Uterus (tissue), 3 donors: ENCODE measurements at regions not wholly inside any gene's neighbourhood (a gene's known extent, or its start where the extent isn't known, plus 50 kb on each side); places are given as distances from the start of the nearest gene placed in this dataset.

Source experiments
- DNase-seq, 2 donors: peaks; one replicate each; pipeline ENCODE4 v3.0.0-alpha.2; 2019 to 2020
- H3K27ac ChIP-seq, 2 donors: fragments of 200-600 bp; sonication (generic); 1 replicate in 1 of 2; 2 replicates in 1 of 2; pipeline ENCODE4 v1.5.1; 2016 to 2018
- H3K27me3 ChIP-seq, 2 donors: fragments of 200-600 bp; sonication (generic); one replicate each; pipeline ENCODE4 v1.5.1; 2018 to 2019; ENCODE audit warnings: control low read depth in 1 of 2
- H3K36me3 ChIP-seq, 2 donors: fragments of 200-600 bp; sonication (generic); one replicate each; pipeline ENCODE4 v1.5.1; 2019; ENCODE audit warnings: control low read depth in 1 of 2
- H3K4me1 ChIP-seq, 2 donors: fragments of 200-600 bp; sonication (generic); one replicate each; pipeline ENCODE4 v1.5.1; 2018 to 2019; ENCODE audit warnings: control low read depth in 1 of 2
- H3K4me3 ChIP-seq, 2 donors: fragments of 200-600 bp; sonication (generic); 1 replicate in 1 of 2; 2 replicates in 1 of 2; pipeline ENCODE4 v1.5.1; 2018 to 2019; ENCODE audit warnings: mild to moderate bottlenecking in 1 of 2
- H3K9me3 ChIP-seq, 2 donors: fragments of 200-600 bp; sonication (generic); one replicate each; pipeline ENCODE4 v1.5.1; 2019; ENCODE audit warnings: control low read depth in 1 of 2
- POLR2A ChIP-seq, 2 donors: fragments of 450-650 bp; IDR thresholded peaks; one replicate each; pipeline ENCODE4 v1.6.1; 2016; ENCODE audit warnings: antibody characterized with exemption in 2 of 2, mild to moderate bottlenecking in 1 of 2, moderate library complexity in 1 of 2
- intact Hi-C: fragments of 100-400 bp; cut with DNase I; formaldehyde crosslinking; loops from one replicate; pipeline ENCODE4 v1.15.1; 2023; ENCODE audit warnings: low total_unique reads
- TF ChIP-seq, protein P1 (sequence below), 4 experiments: fragments of 200-600 bp in 2 of 4; fragments of 450-650 bp in 2 of 4; sonication (generic) in 2 of 4; IDR thresholded peaks; one replicate each; pipeline ENCODE4 v1.5.1; 2016 to 2019; ENCODE audit warnings: antibody characterized with exemption in 4 of 4, mild to moderate bottlenecking in 2 of 4, moderate library complexity in 1 of 4
- donor health status: DM: yes; HTN: yes; CAD: no.

DNA sequence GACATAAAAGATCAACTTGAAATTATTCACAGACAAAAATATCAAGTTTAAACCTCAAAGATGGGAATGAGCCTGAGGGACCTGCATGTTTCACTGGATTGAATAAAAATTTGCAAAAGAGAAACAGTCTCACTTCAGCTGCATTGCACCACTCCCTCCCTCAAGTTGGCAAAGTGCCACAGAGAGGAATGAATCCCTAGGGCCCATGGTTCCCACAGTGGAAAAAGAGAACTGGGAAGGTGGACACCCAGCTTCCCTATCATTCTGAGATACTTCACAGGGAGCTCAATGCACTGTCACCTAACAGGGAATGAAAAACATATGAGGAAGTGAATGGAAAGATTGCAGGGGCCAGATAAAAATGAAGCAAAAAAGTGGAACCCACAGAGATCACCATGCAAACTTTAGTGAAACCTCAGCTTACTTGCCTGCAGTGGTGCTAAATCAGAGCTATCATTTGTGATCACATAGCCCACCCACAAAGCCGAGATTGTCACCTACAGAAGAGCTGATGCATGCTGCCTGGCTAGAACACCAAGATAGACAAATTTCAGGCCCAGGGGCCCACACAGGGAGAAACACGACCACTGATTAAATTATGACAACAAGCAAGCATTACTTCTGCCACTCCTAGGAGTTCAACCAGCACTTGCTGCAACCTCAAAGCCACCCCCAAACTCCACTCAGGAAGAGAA is 911.3 kb downstream of the LRFN5 start:
- H3K9me3 ChIP-seq: no peaks in the 10 kb centered on the region
- H3K27me3 ChIP-seq: no peaks in the 10 kb centered on the region
- intact Hi-C loops: no loop called here
- no peak overlapping the region for H3K27ac ChIP-seq
- TF ChIP-seq POLR2A (IDR thresholded peaks at IDR 0.05): no peak
- TF ChIP-seq, protein P1, sequence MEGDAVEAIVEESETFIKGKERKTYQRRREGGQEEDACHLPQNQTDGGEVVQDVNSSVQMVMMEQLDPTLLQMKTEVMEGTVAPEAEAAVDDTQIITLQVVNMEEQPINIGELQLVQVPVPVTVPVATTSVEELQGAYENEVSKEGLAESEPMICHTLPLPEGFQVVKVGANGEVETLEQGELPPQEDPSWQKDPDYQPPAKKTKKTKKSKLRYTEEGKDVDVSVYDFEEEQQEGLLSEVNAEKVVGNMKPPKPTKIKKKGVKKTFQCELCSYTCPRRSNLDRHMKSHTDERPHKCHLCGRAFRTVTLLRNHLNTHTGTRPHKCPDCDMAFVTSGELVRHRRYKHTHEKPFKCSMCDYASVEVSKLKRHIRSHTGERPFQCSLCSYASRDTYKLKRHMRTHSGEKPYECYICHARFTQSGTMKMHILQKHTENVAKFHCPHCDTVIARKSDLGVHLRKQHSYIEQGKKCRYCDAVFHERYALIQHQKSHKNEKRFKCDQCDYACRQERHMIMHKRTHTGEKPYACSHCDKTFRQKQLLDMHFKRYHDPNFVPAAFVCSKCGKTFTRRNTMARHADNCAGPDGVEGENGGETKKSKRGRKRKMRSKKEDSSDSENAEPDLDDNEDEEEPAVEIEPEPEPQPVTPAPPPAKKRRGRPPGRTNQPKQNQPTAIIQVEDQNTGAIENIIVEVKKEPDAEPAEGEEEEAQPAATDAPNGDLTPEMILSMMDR (IDR thresholded peaks at IDR 0.05): no peak
- no peaks in the 10 kb centered on the region for H3K4me1 ChIP-seq
- no peak overlapping the region for H3K4me3 ChIP-seq
- no peaks in the 10 kb centered on the region for H3K36me3 ChIP-seq
- DNase-seq: no peak

- no peak for DNase-seq
- H3K27ac ChIP-seq: no peak overlapping the region
- H3K27me3 ChIP-seq: no peaks in the 10 kb centered on the region
- H3K9me3 ChIP-seq: no peaks in the 10 kb centered on the region
- no peaks in the 10 kb centered on the region for H3K36me3 ChIP-seq
- TF ChIP-seq, protein P1 (IDR thresholded peaks at IDR 0.05): no peak
- TF ChIP-seq POLR2A (IDR thresholded peaks at IDR 0.05): no peak
- no peak overlapping the region for H3K4me3 ChIP-seq
- no peaks in the 10 kb centered on the region for H3K4me1 ChIP-seq
- intact Hi-C loops: no loop called here
These were observed 907.2 kb downstream of the LRFN5 start for GRCh38 chr14:42513837-42514236.

GRCh38 chr14:42510071-42510470 is 903.4 kb downstream of the LRFN5 start:
- H3K4me3 ChIP-seq: no peak overlapping the region
- H3K27ac ChIP-seq: no peak overlapping the region
- DNase-seq: no peak
- H3K4me1 ChIP-seq: no peaks in the 10 kb centered on the region
- no peaks in the 10 kb centered on the region for H3K36me3 ChIP-seq
- no peaks in the 10 kb centered on the region for H3K27me3 ChIP-seq
- no peaks in the 10 kb centered on the region for H3K9me3 ChIP-seq
- TF ChIP-seq, protein P1 (IDR thresholded peaks at IDR 0.05): no peak
- no peak for TF ChIP-seq POLR2A (IDR thresholded peaks at IDR 0.05)
- intact Hi-C loops: no loop called here

DNA sequence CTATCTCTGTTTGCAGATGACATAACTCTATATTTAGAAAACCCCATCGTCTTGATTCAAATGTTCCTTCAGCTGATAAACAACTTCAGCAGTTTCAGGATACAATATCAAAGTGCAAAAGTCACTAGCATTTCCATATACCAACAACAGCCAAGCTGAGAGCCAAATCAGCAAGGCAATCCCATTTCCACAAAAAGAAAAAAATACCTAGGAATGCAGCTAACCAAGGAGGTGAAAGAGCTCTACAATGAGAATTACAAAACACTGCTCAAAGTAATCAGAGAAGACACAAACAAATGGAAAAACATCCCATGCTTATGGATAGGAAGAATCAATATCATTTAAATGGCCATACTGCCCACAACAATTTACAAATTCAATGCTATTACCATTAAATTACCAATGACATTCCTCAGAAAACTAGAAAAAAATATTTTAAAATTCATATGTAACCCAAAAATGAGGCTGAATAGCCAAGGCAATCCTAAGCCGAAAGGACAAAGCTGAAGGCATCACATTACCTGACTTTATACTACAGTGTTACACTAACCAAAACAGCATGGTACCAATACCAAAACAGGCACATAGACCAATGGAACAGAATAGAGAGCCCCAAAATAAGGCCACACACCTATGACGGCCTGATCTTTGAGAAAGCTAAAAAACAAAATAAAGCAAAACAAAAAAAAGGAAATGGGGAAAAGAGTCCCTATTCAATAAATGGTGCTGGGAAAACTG is 901.7 kb downstream of the LRFN5 start:
- DNase-seq: no peak
- Histone ChIP-seq H3K36me3 (no peaks in the 10 kb centered on the region), H3K4me1 (no peaks in the 10 kb centered on the region), H3K27me3 (no peaks in the 10 kb centered on the region), H3K9me3 (no peaks in the 10 kb centered on the region), H3K27ac (no peak overlapping the region), H3K4me3 (no peak overlapping the region)
- TF ChIP-seq, protein P1 (IDR thresholded peaks at IDR 0.05): no peak
- intact Hi-C loops: no loop called here

GRCh38 chr14:42504433-42504832 is 897.8 kb downstream of the LRFN5 start:
- Histone ChIP-seq H3K4me1 (no peaks in the 10 kb centered on the region), H3K27me3 (no peaks in the 10 kb centered on the region), H3K27ac (no peak overlapping the region), H3K9me3 (no peaks in the 10 kb centered on the region), H3K4me3 (no peak overlapping the region), H3K36me3 (no peaks in the 10 kb centered on the region)
- TF ChIP-seq POLR2A (IDR thresholded peaks at IDR 0.05): no peak
- DNase-seq: no peak
- intact Hi-C loops: no loop called here
